GM12878 (cell line): ENCODE measurements at regions not wholly inside any gene's neighbourhood (a gene's known extent, or its start where the extent isn't known, plus 50 kb on each side); places are given as distances from the start of the nearest gene placed in this dataset.

Experiments used
- ATAC-seq: fragments of 200-7000 bp; cut with Tn5 transposase; 3 replicates; pipeline ENCODE4 v1.9.1; 2020; ENCODE audit warnings: mild to moderate bottlenecking, moderate library complexity
- BruUV-seq: library from RNA; stranded (reverse); fragments of 400-500 nt; replicated peaks from 2 replicates; lab custom pipeline; 2021; lab: Mats Ljungman, UMichigan
- CTCF ChIA-PET: fragments of 300-600 bp; sonication (Branson Sonifier 250); formaldehyde crosslinking; extraction: SDS; loops from one replicate; lab custom pipeline; 2021; ENCODE audit warnings: inconsistent platforms; lab: Yijun Ruan, JAX
- POLR2A ChIA-PET: fragments of 350-600 bp; formaldehyde crosslinking; extraction: SDS; loops from one replicate; lab custom pipeline; 2021; ENCODE audit warnings: inconsistent platforms; lab: Charles Lee
- RAD21 ChIA-PET: fragments of 300-600 bp; sonication (Branson Sonifier 250); formaldehyde crosslinking; loops from one replicate; lab custom pipeline; 2023; ENCODE audit warnings: antibody characterized with exemption; ENCODE audit not compliant: unreplicated experiment; lab: Charles Lee
- SMC1A ChIA-PET: fragments of 300-600 bp; sonication (Branson Sonifier 250); formaldehyde crosslinking; loops from one replicate; lab custom pipeline; 2023; ENCODE audit not compliant: unreplicated experiment, uncharacterized antibody; lab: Charles Lee
- DNase-seq: peaks from one replicate; pipeline ENCODE4 v3.0.0-alpha.2; 2011; ENCODE audit warnings: low read depth, low spot score
- FAIRE-seq: peaks from 3 replicates; lab custom pipeline; 2011; peaks lifted over from hg19 to GRCh38; lab: Jason Lieb, UNC
- H2AFZ ChIP-seq: 2 replicates; pipeline ENCODE4 v1.6.0; 2011; ENCODE audit warnings: low read depth, low read length, control low read depth; ENCODE audit not compliant: control insufficient read depth
- H3K27ac ChIP-seq: 2 replicates; pipeline ENCODE4 v1.5.1; 2011; ENCODE audit warnings: control low read depth; ENCODE audit not compliant: control insufficient read depth, insufficient read depth
- H3K27me3 ChIP-seq, 2 experiments: replicated peaks in 1 of 2; 2 replicates each; pipeline versions ENCODE4 v1.6.0 to v1.6.1; 2011; ENCODE audit warnings: low read length in 1 of 2; ENCODE audit not compliant: control insufficient read depth in 2 of 2, insufficient read depth in 2 of 2
- H3K36me3 ChIP-seq, 2 experiments: 2 replicates each; pipeline ENCODE4 v1.5.1; 2011; ENCODE audit warnings: low read length in 1 of 2; ENCODE audit not compliant: control insufficient read depth in 2 of 2, insufficient read depth in 2 of 2
- H3K4me1 ChIP-seq: 2 replicates; pipeline ENCODE4 v1.6.1; 2011; ENCODE audit warnings: mild to moderate bottlenecking, low read length, moderate library complexity, mixed read lengths; ENCODE audit not compliant: control insufficient read depth, insufficient read depth
- H3K4me2 ChIP-seq: 2 replicates; pipeline ENCODE4 v1.6.0; 2011; ENCODE audit warnings: control low read depth; ENCODE audit not compliant: control insufficient read depth, insufficient read depth
- H3K4me3 ChIP-seq: fragments of 200-600 bp; sonication (generic); 2 replicates; pipeline ENCODE4 v1.5.1; 2016
- H3K79me2 ChIP-seq: 2 replicates; pipeline ENCODE4 v1.6.0; 2011; ENCODE audit warnings: low read length; ENCODE audit not compliant: control insufficient read depth, insufficient read depth
- H3K9ac ChIP-seq: 2 replicates; pipeline ENCODE4 v1.8.0; 2011; ENCODE audit warnings: low read length, control low read depth, mixed read lengths; ENCODE audit not compliant: control insufficient read depth, insufficient read depth
- H3K9me3 ChIP-seq: replicated peaks from 3 replicates; pipeline ENCODE4 v1.5.1; 2011; ENCODE audit warnings: mild to moderate bottlenecking, low read length; ENCODE audit not compliant: control insufficient read depth, insufficient read depth
- H4K20me1 ChIP-seq: 2 replicates; pipeline ENCODE4 v1.6.0; 2011; ENCODE audit not compliant: control insufficient read depth, insufficient read depth
- ATF7 ChIP-seq: fragments of 450-650 bp; IDR thresholded peaks from 2 replicates; pipeline ENCODE4 v1.6.1; 2016; ENCODE audit warnings: low read depth, mild to moderate bottlenecking
- EGR1 ChIP-seq, 2 experiments: IDR thresholded peaks; 1 replicate in 1 of 2; 2 replicates in 1 of 2; pipeline ENCODE4 v1.6.1; 2011 to 2012; ENCODE audit warnings: low read depth in 2 of 2, low read length in 2 of 2, borderline replicate concordance in 1 of 2, mild to moderate bottlenecking in 1 of 2, moderate library complexity in 1 of 2
- HDGF ChIP-seq: fragments of 450-650 bp; IDR thresholded peaks from 2 replicates; pipeline ENCODE4 v1.6.1; 2016; ENCODE audit warnings: antibody characterized with exemption
- MEF2B ChIP-seq: fragments of 450-650 bp; IDR thresholded peaks from 2 replicates; pipeline ENCODE4 v1.6.1; 2018; ENCODE audit warnings: mild to moderate bottlenecking, moderate library complexity; ENCODE audit not compliant: partially characterized antibody, poor library complexity, severe bottlenecking
- NFYA ChIP-seq: IDR thresholded peaks from 2 replicates; pipeline ENCODE4 v1.6.1; 2011; ENCODE audit warnings: low read depth, mild to moderate bottlenecking, low read length, improper control_type of control experiment, borderline replicate concordance
- NR2C1 ChIP-seq: fragments of 450-650 bp; IDR thresholded peaks from 2 replicates; pipeline ENCODE4 v1.6.1; 2017; ENCODE audit warnings: antibody characterized with exemption, mild to moderate bottlenecking, moderate library complexity
- NR2C2 ChIP-seq: IDR thresholded peaks from 2 replicates; pipeline ENCODE4 v1.6.1; 2011; ENCODE audit warnings: borderline replicate concordance, low read depth; ENCODE audit not compliant: control insufficient read depth, insufficient read length
- NRF1 ChIP-seq: conservative IDR thresholded peaks from 2 replicates; pipeline ENCODE4 v1.6.1; 2011; ENCODE audit warnings: mild to moderate bottlenecking, low read depth, low read length, improper control_type of control experiment
- POLR2AphosphoS2 ChIP-seq: IDR thresholded peaks from 2 replicates; pipeline ENCODE4 v1.6.1; 2011; ENCODE audit warnings: low read depth, mild to moderate bottlenecking, low read length, improper control_type of control experiment, moderate library complexity
- PRDM15 ChIP-seq: fragments of 450-650 bp; formaldehyde crosslinking; IDR thresholded peaks from 2 replicates; pipeline ENCODE4 v1.4.0; 2020; ENCODE audit warnings: mild to moderate bottlenecking, moderate library complexity
- TAF1 ChIP-seq: IDR thresholded peaks from 2 replicates; pipeline ENCODE4 v1.6.1; 2011; ENCODE audit warnings: mild to moderate bottlenecking, low read depth, low read length, borderline replicate concordance
- ZZZ3 ChIP-seq: IDR thresholded peaks from 2 replicates; pipeline ENCODE4 v1.6.1; 2011; ENCODE audit warnings: low read depth; ENCODE audit not compliant: control insufficient read depth, insufficient read length
- WGBS: methylation state at CpG from one replicate; pipeline ENCODE4 v1.1.6; 2016; ENCODE audit warnings: low lambda C conversion rate; ENCODE audit not compliant: insufficient replicate concordance, insufficient coverage; ENCODE audit errors: missing lambda C conversion rate; 5-methylcytosine and 5-hydroxymethylcytosine counted together
- in situ Hi-C: fragments of 300-500 bp; cut with MboI; formaldehyde crosslinking; loops from 9 replicates; pipeline ENCODE4 v1.14.3; 2018; ENCODE audit warnings: mixed read lengths
- intact Hi-C: fragments of 100-400 bp; cut with micrococcal nuclease; formaldehyde crosslinking; loops from one replicate; pipeline ENCODE4 v1.14.2; 2022; ENCODE audit not compliant: unreplicated experiment
- TF ChIP-seq, protein P1 (sequence below): fragments of 150-350 bp; IDR thresholded peaks from 2 replicates; pipeline ENCODE4 v1.6.1; 2014; ENCODE audit warnings: mild to moderate bottlenecking, low read depth, low read length

DNA sequence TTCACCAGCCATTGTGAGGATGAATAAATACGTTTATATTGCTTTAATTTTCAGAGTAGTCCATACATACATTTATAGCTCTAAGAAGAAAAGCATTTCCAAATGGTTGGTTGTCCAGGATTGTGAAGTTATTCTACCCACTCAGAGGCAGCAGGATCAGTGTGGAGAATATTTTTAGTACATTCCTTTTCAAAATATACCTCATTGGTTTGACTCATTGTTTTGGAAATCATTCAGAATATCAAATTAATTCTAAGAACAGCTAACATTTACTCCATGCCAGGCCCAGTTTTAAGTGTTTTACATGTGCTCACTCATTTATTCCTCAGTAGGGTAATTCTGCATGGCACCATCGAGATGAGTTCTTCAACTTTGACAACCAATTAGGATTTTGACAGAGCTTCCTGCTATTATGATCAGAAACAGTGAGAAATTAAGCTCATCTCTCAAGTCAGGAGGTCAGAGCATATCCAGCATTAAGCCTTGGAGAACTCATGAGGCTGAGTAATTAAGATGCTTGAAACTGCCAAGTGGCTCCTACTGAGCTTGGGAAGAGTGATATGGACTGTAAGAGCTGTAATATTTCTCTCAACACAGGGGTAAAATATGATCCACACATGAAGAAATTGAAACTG is 153.3 kb upstream of the CLEC14A start:
- H3K9ac ChIP-seq = no peak overlapping the region
- no peaks in the 10 kb centered on the region for H3K27me3 ChIP-seq
- no peak overlapping the region for H3K4me3 ChIP-seq
- H3K27ac ChIP-seq = no peak overlapping the region
- ChIA-PET CTCF (interaction anchor here (1.0 to 1.1 kb wide), 2 partner anchors 10 to 15 kb away, joined by 3 read pairs; no protein-coding TSS in a partner anchor), RAD21 (no interaction called here), POLR2A (no interaction called here), SMC1A (interaction anchor here (0.8 to 1.7 kb wide), 3 partner anchors 10 to 21 kb away, joined by 3 to 4 read pairs (median 4); no protein-coding TSS in a partner anchor)
- no peaks in the 10 kb centered on the region; the same call in 2 of the 3 replicates for H3K9me3 ChIP-seq
- DNase-seq (no peak), FAIRE-seq (no peak), ATAC-seq (no peak)
- BruUV-seq = no TSS peak
- intact Hi-C loops (no loop called here), in situ Hi-C loops (no loop called here)
- 2% methylated on average over 2 of the region's 2 CpGs for WGBS
- no peaks in the 10 kb centered on the region for H3K79me2 ChIP-seq
- TF ChIP-seq NR2C2 (no peak), NRF1 (no peak), ATF7 (no peak), HDGF (no peak), EGR1 (IDR thresholded peaks at IDR 0.05; ENCODE audit: borderline replicate concordance in 1 of 2, low read depth in 2 of 2, low read length in 2 of 2) (no peak), MEF2B (no peak), NFYA (no peak), ZZZ3 (no peak), TAF1 (no peak), POLR2AphosphoS2 (no peak), PRDM15 (CRISPR knock-in tag) (no peak), NR2C1 (no peak)
- TF ChIP-seq, protein P1, sequence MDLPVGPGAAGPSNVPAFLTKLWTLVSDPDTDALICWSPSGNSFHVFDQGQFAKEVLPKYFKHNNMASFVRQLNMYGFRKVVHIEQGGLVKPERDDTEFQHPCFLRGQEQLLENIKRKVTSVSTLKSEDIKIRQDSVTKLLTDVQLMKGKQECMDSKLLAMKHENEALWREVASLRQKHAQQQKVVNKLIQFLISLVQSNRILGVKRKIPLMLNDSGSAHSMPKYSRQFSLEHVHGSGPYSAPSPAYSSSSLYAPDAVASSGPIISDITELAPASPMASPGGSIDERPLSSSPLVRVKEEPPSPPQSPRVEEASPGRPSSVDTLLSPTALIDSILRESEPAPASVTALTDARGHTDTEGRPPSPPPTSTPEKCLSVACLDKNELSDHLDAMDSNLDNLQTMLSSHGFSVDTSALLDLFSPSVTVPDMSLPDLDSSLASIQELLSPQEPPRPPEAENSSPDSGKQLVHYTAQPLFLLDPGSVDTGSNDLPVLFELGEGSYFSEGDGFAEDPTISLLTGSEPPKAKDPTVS = no peak
- no peak overlapping the region for H2AFZ ChIP-seq
- no peaks in the 10 kb centered on the region for H3K36me3 ChIP-seq
- H3K4me2 ChIP-seq = no peak overlapping the region
- H3K4me1 ChIP-seq = no peaks in the 10 kb centered on the region
- no peaks in the 10 kb centered on the region for H4K20me1 ChIP-seq
